Upper lobe of right lung (tissue), 1 donor: ENCODE measurements at regions not wholly inside any gene's neighbourhood (a gene's known extent, or its start where the extent isn't known, plus 50 kb on each side); places are given as distances from the start of the nearest gene placed in this dataset.

Experiments
- ATAC-seq: fragments of 200-7000 bp; cut with Tn5 transposase; one replicate; pipeline ENCODE4 v1.9.1; 2020; ENCODE audit warnings: mild to moderate bottlenecking, moderate library complexity
- DNase-seq: peaks from one replicate; pipeline ENCODE4 v3.0.0-alpha.2; 2020
- H3K27ac ChIP-seq: fragments of 200-600 bp; one replicate; pipeline ENCODE4 v1.8.0; 2022
- H3K27me3 ChIP-seq: fragments of 200-600 bp; one replicate; pipeline ENCODE4 v1.8.0; 2022; ENCODE audit warnings: mild to moderate bottlenecking
- H3K36me3 ChIP-seq: fragments of 200-600 bp; one replicate; pipeline ENCODE4 v1.8.0; 2022
- H3K4me1 ChIP-seq: fragments of 200-600 bp; one replicate; pipeline ENCODE4 v1.8.0; 2022
- H3K4me3 ChIP-seq: fragments of 200-600 bp; one replicate; pipeline ENCODE4 v1.8.0; 2022; ENCODE audit warnings: mild to moderate bottlenecking
- H3K9me3 ChIP-seq: fragments of 200-600 bp; one replicate; pipeline ENCODE4 v1.8.0; 2022
- CTCF ChIP-seq: fragments of 200-600 bp; IDR thresholded peaks from one replicate; pipeline ENCODE4 v1.8.0; 2022; ENCODE audit warnings: antibody characterized with exemption
- intact Hi-C: fragments of 100-400 bp; cut with DNase I; formaldehyde crosslinking; loops from one replicate; pipeline ENCODE4 v1.11.0; 2022
- donor health status: DM: no; HTN: yes; CAD: no; lungs with severe emphysema.

- Histone ChIP-seq H3K27me3 (no peaks in the 10 kb centered on the region), H3K4me3 (no peak overlapping the region), H3K9me3 (no peaks in the 10 kb centered on the region), H3K27ac (no peak overlapping the region), H3K36me3 (no peaks in the 10 kb centered on the region), H3K4me1 (no peaks in the 10 kb centered on the region)
- intact Hi-C loops, result no loop called here
- DNase-seq (peak; percentile 56), ATAC-seq (no peak)
- no peak for TF ChIP-seq CTCF
These were observed 100.9 kb downstream of the CTTN start for GRCh38 chr11:70498976-70499801.

- no peaks in the 10 kb centered on the region for H3K9me3 ChIP-seq
- intact Hi-C loops, result no loop called here
- H3K4me3 ChIP-seq, result no peak overlapping the region
- no peak for TF ChIP-seq CTCF
- peak; percentile 60 for DNase-seq
- no peak for ATAC-seq
- no peaks in the 10 kb centered on the region for H3K36me3 ChIP-seq
- H3K4me1 ChIP-seq, result no peaks in the 10 kb centered on the region
- no peaks in the 10 kb centered on the region for H3K27me3 ChIP-seq
- H3K27ac ChIP-seq, result no peak overlapping the region
These were observed 101.9 kb downstream of the CTTN start for GRCh38 chr11:70500076-70500847.

DNA sequence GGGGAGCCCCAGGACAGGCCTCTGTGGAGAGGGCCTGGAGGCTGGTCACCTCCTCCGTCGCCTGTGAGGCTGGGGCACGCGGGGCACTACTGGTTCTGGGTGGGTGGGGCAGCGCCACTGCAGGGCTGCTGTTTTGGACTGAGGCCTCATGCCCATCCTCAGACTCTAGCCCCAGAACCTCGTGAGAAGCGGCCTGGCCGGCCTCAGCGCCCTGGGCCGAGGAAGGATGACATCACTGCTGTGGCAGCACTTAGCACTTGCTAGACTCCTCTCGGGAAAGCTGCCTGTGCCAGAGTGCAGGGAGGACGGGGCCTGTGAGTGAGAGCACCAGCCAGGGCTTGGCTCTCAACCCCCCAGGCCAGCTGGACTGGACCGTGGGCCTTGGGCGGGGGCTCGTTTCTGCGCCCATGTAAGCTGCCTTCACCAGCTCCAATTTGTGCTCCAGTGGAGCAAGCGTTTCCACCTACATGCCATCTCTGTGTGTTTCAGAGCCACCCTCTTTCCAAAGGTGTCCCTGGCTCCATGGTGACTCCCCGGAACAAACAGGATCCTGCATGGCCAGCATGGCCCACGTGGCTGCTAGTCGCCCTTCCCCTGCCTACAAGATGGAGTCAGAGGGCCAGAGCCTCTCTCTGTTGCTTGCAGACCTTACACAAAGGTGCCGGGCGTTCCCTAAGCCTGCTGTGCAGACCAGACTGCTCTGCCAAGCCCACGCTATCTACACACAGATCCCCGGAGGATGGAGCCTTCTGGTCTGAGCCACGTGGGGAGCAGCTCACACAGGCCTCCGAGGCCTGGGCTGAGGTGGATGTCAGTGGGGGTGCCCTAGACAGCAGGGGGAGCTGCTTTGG, 102.9 kb downstream of the CTTN start:
- H3K27ac ChIP-seq, result no peak overlapping the region
- H3K4me1 ChIP-seq, result no peaks in the 10 kb centered on the region
- peak; percentile 55 for DNase-seq
- H3K27me3 ChIP-seq, result no peaks in the 10 kb centered on the region
- no peak for TF ChIP-seq CTCF
- no peak overlapping the region for H3K4me3 ChIP-seq
- H3K36me3 ChIP-seq, result no peaks in the 10 kb centered on the region
- ATAC-seq, result peak; percentile 22
- H3K9me3 ChIP-seq, result no peaks in the 10 kb centered on the region
- intact Hi-C loops, result no loop called here

GRCh38 chr11:70501933-70502540, 103.7 kb downstream of the CTTN start:
- Histone ChIP-seq H3K27ac (no peak overlapping the region), H3K9me3 (no peaks in the 10 kb centered on the region), H3K36me3 (no peaks in the 10 kb centered on the region), H3K4me3 (no peak overlapping the region), H3K27me3 (no peaks in the 10 kb centered on the region), H3K4me1 (no peaks in the 10 kb centered on the region)
- no peak for TF ChIP-seq CTCF
- DNase-seq (peak; percentile 62), ATAC-seq (no peak)
- intact Hi-C loops, result no loop called here
